ENCODE measurements at regions not wholly inside any gene's neighbourhood (a gene's known extent, or its start where the extent isn't known, plus 50 kb on each side); places are given as distances from the start of the nearest gene placed in this dataset.

- H2BK120ac ChIP-seq (ENCODE audit: low read depth, low read length, poor library complexity, severe bottlenecking) = no peak overlapping the region
- Mint-ChIP-seq H3K36me3 (ENCODE audit: insufficient read depth in 1 of 3, low read depth in 3 of 3) (no peaks in the 10 kb centered on the region), H3K4me1 (no peaks in the 10 kb centered on the region), H3K27me3 (ENCODE audit: low read depth) (no peaks in the 10 kb centered on the region), H3K4me3 (no peak overlapping the region), H3K9me3 (peaks cover 0 to 4% of the 10 kb centered on the region in 2 experiments; a peak in 1 of 5 replicates), H3K27ac (no peak overlapping the region)
- no peak overlapping the region for H4K5ac ChIP-seq (ENCODE audit: insufficient read length, low read depth, low read length)
- H3K27me3 ChIP-seq (ENCODE audit: insufficient read depth, low read length) = no peaks in the 10 kb centered on the region
- no peak overlapping the region for H2AK5ac ChIP-seq (ENCODE audit: insufficient read length, low read length)
- no peak overlapping the region for H3K4ac ChIP-seq (ENCODE audit: low read depth, low read length)
- no peak for DNase-seq
- no peak overlapping the region for H4K8ac ChIP-seq (replicated peaks; ENCODE audit: insufficient read length, low read depth, low read length)
- H3K27ac ChIP-seq (ENCODE audit: insufficient read length, low read depth, low read length) = no peak overlapping the region
- H2BK12ac ChIP-seq (ENCODE audit: insufficient read length, low read depth, low read length) = no peak overlapping the region
- H4K20me1 ChIP-seq (ENCODE audit: control insufficient read depth, insufficient read depth, insufficient read length) = no peaks in the 10 kb centered on the region
- no peak overlapping the region for H2BK5ac ChIP-seq (ENCODE audit: insufficient read length, low read length)
- no peaks in the 10 kb centered on the region for H3K9me3 ChIP-seq (ENCODE audit: control insufficient read depth, low read depth, low read length)
- H2AFZ ChIP-seq (ENCODE audit: low read length) = no peak overlapping the region
- no peak overlapping the region for H3T11ph ChIP-seq (ENCODE audit: low read length)
- no peak overlapping the region for H3K9ac ChIP-seq (ENCODE audit: extremely low read depth, insufficient read length, low read length)
- no peak overlapping the region for H4K91ac ChIP-seq (ENCODE audit: insufficient read length, low read depth, low read length)
- TF ChIP-seq, protein P1, sequence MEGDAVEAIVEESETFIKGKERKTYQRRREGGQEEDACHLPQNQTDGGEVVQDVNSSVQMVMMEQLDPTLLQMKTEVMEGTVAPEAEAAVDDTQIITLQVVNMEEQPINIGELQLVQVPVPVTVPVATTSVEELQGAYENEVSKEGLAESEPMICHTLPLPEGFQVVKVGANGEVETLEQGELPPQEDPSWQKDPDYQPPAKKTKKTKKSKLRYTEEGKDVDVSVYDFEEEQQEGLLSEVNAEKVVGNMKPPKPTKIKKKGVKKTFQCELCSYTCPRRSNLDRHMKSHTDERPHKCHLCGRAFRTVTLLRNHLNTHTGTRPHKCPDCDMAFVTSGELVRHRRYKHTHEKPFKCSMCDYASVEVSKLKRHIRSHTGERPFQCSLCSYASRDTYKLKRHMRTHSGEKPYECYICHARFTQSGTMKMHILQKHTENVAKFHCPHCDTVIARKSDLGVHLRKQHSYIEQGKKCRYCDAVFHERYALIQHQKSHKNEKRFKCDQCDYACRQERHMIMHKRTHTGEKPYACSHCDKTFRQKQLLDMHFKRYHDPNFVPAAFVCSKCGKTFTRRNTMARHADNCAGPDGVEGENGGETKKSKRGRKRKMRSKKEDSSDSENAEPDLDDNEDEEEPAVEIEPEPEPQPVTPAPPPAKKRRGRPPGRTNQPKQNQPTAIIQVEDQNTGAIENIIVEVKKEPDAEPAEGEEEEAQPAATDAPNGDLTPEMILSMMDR (conservative IDR thresholded peaks at IDR 0.05) = no peak
- no peaks in the 10 kb centered on the region for H3K79me2 ChIP-seq (ENCODE audit: insufficient read depth, low read length)
- no peaks in the 10 kb centered on the region for H3K79me1 ChIP-seq (ENCODE audit: insufficient read depth, low read depth, low read length, poor library complexity, severe bottlenecking)
- H3K23me2 ChIP-seq (ENCODE audit: insufficient read length, low read depth, low read length, poor library complexity, severe bottlenecking) = no peaks in the 10 kb centered on the region
- H2BK20ac ChIP-seq (ENCODE audit: low read depth, low read length, poor library complexity, severe bottlenecking) = no peak overlapping the region
- no peak overlapping the region for H3K4me2 ChIP-seq (ENCODE audit: insufficient read depth, insufficient read length, low read length)
- H3K4me1 ChIP-seq (ENCODE audit: insufficient read depth, low read length) = no peaks in the 10 kb centered on the region
- no peak overlapping the region for H2BK15ac ChIP-seq (ENCODE audit: low read depth, low read length)
- H3K23ac ChIP-seq (ENCODE audit: insufficient read length, low read depth, low read length) = no peak overlapping the region
- no peak overlapping the region for H3K18ac ChIP-seq (ENCODE audit: insufficient read length, low read depth, low read length)
- H3K14ac ChIP-seq (ENCODE audit: insufficient read depth, low read length) = no peak overlapping the region
- no peak overlapping the region for H3K56ac ChIP-seq (ENCODE audit: insufficient read length, low read depth, low read length)
These were observed 66.4 kb upstream of the CD180 start for GRCh38 chr5:67262956-67263355.
